Body of pancreas (tissue), 4 donors: ENCODE measurements at regions not wholly inside any gene's neighbourhood (a gene's known extent, or its start where the extent isn't known, plus 50 kb on each side); places are given as distances from the start of the nearest gene placed in this dataset.

Experiments
- ATAC-seq: fragments of 150-250 bp; one replicate; pipeline ENCODE4 v1.9.1; 2016
- DNase-seq, 4 donors: peaks; one replicate each; pipeline ENCODE4 v3.0.0-alpha.2; 2019
- H3K27ac ChIP-seq, 4 donors: fragments of 200-600 bp; sonication (generic); 1 replicate in 3 of 4; 2 replicates in 1 of 4; pipeline versions ENCODE4 v1.5.1 to v1.6.1; 2016 to 2019; ENCODE audit warnings: mild to moderate bottlenecking in 1 of 4, mixed read lengths in 1 of 4, moderate library complexity in 1 of 4
- H3K27me3 ChIP-seq, 2 donors: fragments of 200-600 bp; sonication (generic); one replicate each; pipeline ENCODE4 v1.6.0; 2016; ENCODE audit warnings: mild to moderate bottlenecking in 1 of 2
- H3K36me3 ChIP-seq, 2 donors: fragments of 200-600 bp; sonication (generic); replicated peaks in 1 of 2; 2 replicates each; pipeline ENCODE4 v1.5.1; 2016; ENCODE audit warnings: low read depth in 2 of 2; ENCODE audit not compliant: insufficient read depth in 1 of 2
- H3K4me1 ChIP-seq: fragments of 200-600 bp; sonication (generic); one replicate; pipeline ENCODE4 v1.6.0; 2016
- H3K4me3 ChIP-seq, 2 donors: fragments of 200-600 bp; sonication (generic); 1 replicate in 1 of 2; 2 replicates in 1 of 2; pipeline ENCODE4 v1.5.1; 2016 to 2019
- H3K9me3 ChIP-seq, 3 donors: fragments of 200-600 bp; sonication (generic); 1 replicate in 2 of 3; 2 replicates in 1 of 3; pipeline ENCODE4 v1.5.1; 2016
- POLR2A ChIP-seq, 3 donors: fragments of 450-650 bp; IDR thresholded peaks; one replicate each; pipeline ENCODE4 v1.6.1; 2016; ENCODE audit warnings: antibody characterized with exemption in 3 of 3, mild to moderate bottlenecking in 2 of 3
- WGBS, 2 donors: methylation state at CpG; one replicate each; pipeline ENCODE4 v1.1.5; 2017; 5-methylcytosine and 5-hydroxymethylcytosine counted together
- intact Hi-C: fragments of 100-400 bp; cut with DNase I; formaldehyde crosslinking; loops from one replicate; pipeline ENCODE4 v1.15.1; 2023
- TF ChIP-seq, protein P1 (sequence below), 7 experiments: fragments of 450-650 bp in 4 of 7; fragments of 200-600 bp in 3 of 7; sonication (generic) in 3 of 7; IDR thresholded peaks; one replicate each; pipeline ENCODE4 v1.5.1; 2016 to 2019; ENCODE audit warnings: antibody characterized with exemption in 7 of 7

DNA sequence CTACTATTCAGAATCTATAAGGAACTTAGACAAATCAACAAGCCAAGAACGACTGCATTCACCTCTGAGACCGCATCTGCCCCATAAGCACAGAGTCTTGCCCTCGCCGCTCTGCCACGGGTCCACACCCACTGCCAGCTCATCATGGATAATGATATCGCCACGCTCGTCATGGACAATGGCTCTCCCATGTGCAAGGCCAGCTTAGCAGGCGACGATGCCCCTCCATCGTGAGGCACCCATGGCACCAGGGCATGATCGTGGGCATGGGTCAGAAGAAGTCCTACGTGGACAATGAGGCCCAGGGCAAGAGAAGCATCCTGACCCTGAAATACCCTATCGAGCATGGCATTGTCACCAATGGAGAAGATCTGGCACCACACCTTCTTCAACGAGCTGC, 92.1 kb upstream of the FXR1 start:
- intact Hi-C loops = no loop called here

DNA sequence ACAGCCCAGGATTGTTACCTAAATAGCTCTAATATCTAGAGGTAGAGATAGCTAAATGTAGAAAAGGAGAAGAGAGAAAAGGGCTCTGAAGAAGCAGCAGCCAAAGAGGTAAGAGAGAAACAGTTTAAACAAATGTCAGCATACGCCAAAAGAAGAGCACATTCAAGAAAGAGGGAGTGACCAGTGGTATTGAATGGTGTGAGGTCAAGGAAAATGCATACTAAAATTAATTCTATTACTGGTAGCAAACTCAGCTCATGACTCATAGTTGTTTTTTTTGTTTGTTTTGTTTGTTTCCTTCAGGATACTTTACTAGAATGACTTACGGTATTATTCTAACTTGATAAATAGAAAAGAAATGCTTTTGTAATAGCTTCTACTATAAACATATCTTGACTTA, 86.5 kb upstream of the FXR1 start:
- TF ChIP-seq, protein P1, sequence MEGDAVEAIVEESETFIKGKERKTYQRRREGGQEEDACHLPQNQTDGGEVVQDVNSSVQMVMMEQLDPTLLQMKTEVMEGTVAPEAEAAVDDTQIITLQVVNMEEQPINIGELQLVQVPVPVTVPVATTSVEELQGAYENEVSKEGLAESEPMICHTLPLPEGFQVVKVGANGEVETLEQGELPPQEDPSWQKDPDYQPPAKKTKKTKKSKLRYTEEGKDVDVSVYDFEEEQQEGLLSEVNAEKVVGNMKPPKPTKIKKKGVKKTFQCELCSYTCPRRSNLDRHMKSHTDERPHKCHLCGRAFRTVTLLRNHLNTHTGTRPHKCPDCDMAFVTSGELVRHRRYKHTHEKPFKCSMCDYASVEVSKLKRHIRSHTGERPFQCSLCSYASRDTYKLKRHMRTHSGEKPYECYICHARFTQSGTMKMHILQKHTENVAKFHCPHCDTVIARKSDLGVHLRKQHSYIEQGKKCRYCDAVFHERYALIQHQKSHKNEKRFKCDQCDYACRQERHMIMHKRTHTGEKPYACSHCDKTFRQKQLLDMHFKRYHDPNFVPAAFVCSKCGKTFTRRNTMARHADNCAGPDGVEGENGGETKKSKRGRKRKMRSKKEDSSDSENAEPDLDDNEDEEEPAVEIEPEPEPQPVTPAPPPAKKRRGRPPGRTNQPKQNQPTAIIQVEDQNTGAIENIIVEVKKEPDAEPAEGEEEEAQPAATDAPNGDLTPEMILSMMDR (IDR thresholded peaks at IDR 0.05) = no peak
- TF ChIP-seq POLR2A (IDR thresholded peaks at IDR 0.05) = no peak
- no peak for DNase-seq
- WGBS, 2 donors = 72% methylated on average over 2 of the region's 2 CpGs
- Histone ChIP-seq H3K36me3 (no peaks in the 10 kb centered on the region), H3K4me1 (no peaks in the 10 kb centered on the region), H3K9me3 (no peaks in the 10 kb centered on the region), H3K27me3 (no peaks in the 10 kb centered on the region), H3K27ac (no peak overlapping the region), H3K4me3 (no peak overlapping the region)
- ATAC-seq = no peak
- intact Hi-C loops = no loop called here

More for the DNA sequence above, 92.1 kb upstream of the FXR1 start:
- Histone ChIP-seq H3K4me1 (no peaks in the 10 kb centered on the region), H3K4me3 (no peak overlapping the region), H3K27me3 (no peaks in the 10 kb centered on the region), H3K36me3 (no peaks in the 10 kb centered on the region), H3K27ac (no peak overlapping the region), H3K9me3 (no peaks in the 10 kb centered on the region)
- no peak for DNase-seq
- TF ChIP-seq POLR2A (IDR thresholded peaks at IDR 0.05) = no peak
- TF ChIP-seq, protein P1 (IDR thresholded peaks at IDR 0.05) = no peak
- no peak for ATAC-seq
- 78 to 87% methylated on average over 13 to 15 of the region's 15 CpGs for WGBS, 2 donors

DNA sequence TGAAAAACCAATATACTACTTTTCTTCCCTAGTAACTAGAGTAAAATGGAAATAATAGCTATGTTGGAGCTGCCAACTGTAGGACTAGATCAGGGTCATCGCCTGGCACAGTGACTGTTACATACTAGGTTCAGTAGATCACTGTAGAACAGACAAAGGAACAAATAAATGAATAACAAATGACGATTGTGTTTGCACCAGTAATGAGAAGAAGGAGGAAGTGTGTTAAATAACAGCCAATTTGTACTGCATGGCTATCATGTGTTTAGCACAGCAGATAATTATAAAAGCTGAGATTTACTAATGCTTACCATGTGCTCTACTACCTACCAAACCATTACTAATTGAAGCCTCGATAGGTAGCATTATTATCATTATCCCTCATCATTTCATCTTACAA, 85.3 kb upstream of the FXR1 start:
- DNase-seq = no peak
- no peaks in the 10 kb centered on the region for H3K27me3 ChIP-seq
- WGBS, 2 donors = 54 to 65% methylated on average over 3 of the region's 3 CpGs
- no peak for ATAC-seq
- H3K9me3 ChIP-seq = no peaks in the 10 kb centered on the region
- intact Hi-C loops = no loop called here
- no peak overlapping the region for H3K4me3 ChIP-seq
- TF ChIP-seq, protein P1 (IDR thresholded peaks at IDR 0.05) = no peak
- no peak for TF ChIP-seq POLR2A (IDR thresholded peaks at IDR 0.05)
- H3K27ac ChIP-seq = no peak overlapping the region
- no peaks in the 10 kb centered on the region for H3K36me3 ChIP-seq
- H3K4me1 ChIP-seq = no peaks in the 10 kb centered on the region

DNA sequence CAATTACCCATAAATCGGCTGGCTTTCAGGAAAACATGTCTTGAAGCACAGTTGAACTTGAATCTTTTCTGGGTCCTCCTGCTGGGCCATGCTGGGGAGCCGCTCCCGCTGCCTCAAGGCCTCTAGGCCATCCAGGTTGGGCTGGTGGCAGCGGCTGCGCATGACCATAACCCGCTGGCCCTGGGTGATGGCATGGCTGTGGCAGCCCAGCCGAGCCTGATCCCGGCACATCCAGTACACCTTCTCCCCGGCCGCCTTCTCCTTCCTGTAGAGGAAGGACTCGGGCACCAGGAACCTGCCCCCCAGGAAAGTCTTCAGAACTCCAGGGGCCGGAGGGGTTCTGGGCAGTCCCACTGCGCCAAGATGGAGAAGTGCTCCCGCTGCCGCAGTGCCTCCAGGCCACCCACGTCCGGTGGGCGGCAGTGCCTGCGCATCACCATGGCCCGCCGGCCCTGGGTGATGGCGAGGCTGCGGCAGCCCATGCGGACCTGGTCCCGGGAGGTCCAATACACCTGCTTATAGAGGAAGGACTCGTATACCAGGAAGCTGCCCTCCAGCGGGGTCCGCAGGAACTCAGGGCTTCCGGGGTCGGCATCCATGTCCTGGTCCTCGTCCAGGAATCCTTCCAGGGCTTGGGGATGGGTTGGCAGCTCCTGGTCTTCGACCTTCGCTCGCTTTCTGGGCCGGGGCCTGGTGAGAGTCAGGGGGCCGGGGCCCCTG, 84.3 kb upstream of the FXR1 start:
- 89 to 92% methylated on average over 15 to 28 of the region's 36 CpGs for WGBS, 2 donors
- no peaks in the 10 kb centered on the region for H3K4me1 ChIP-seq
- no peaks in the 10 kb centered on the region for H3K9me3 ChIP-seq
- no peaks in the 10 kb centered on the region for H3K36me3 ChIP-seq
- no peak for TF ChIP-seq POLR2A (IDR thresholded peaks at IDR 0.05)
- TF ChIP-seq, protein P1 (IDR thresholded peaks at IDR 0.05) = no peak
- intact Hi-C loops = no loop called here
- H3K27me3 ChIP-seq = no peaks in the 10 kb centered on the region
- H3K27ac ChIP-seq = no peak overlapping the region
- ATAC-seq (no peak), DNase-seq (no peak)
- H3K4me3 ChIP-seq = no peak overlapping the region
